CD4-positive, alpha-beta T cell treated with Interleukin-6 at 100 ng/mL for 8 hours (primary cell): ENCODE measurements at regions not wholly inside any gene's neighbourhood (a gene's known extent, or its start where the extent isn't known, plus 50 kb on each side); places are given as distances from the start of the nearest gene placed in this dataset.

Experiments
- DNase-seq: peaks from one replicate; pipeline ENCODE4 v3.0.0-alpha.2; 2020; ENCODE audit warnings: mixed read lengths, low spot score

GRCh38 chr4:14035076-14035475 lies 407.6 kb upstream of the BOD1L1 start:
- DNase-seq, result no peak

GRCh38 chr4:14043203-14043602 lies 415.7 kb upstream of the BOD1L1 start:
- no peak for DNase-seq

- DNase-seq, result no peak
Measured at GRCh38 chr4:14046642-14047041, 419.1 kb upstream of the BOD1L1 start.

- DNase-seq, result no peak
Measured at GRCh38 chr4:14047840-14048239, 420.3 kb upstream of the BOD1L1 start.

GRCh38 chr4:14049946-14050345 lies 422.4 kb upstream of the BOD1L1 start:
- no peak for DNase-seq

GRCh38 chr4:14053291-14053690 lies 425.8 kb upstream of the BOD1L1 start:
- DNase-seq, result no peak

GRCh38 chr4:14054391-14054790 lies 426.9 kb upstream of the BOD1L1 start:
- no peak for DNase-seq

GRCh38 chr4:14059006-14059405 lies 431.5 kb upstream of the BOD1L1 start:
- DNase-seq, result no peak

- DNase-seq, result no peak
Measured at GRCh38 chr4:14064984-14065383, 437.5 kb upstream of the BOD1L1 start.

- DNase-seq, result no peak
Measured at GRCh38 chr4:14065406-14065805, 437.9 kb upstream of the BOD1L1 start.

- DNase-seq, result no peak
Measured at GRCh38 chr4:14066979-14067378, 439.5 kb upstream of the BOD1L1 start.

GRCh38 chr4:14069886-14070285 lies 442.4 kb upstream of the BOD1L1 start:
- no peak for DNase-seq

GRCh38 chr4:14070289-14070880 lies 442.9 kb upstream of the BOD1L1 start:
- no peak for DNase-seq

- DNase-seq, result no peak
Measured at GRCh38 chr4:14072506-14072905, 445.0 kb upstream of the BOD1L1 start.

- no peak for DNase-seq
Measured at GRCh38 chr4:14076776-14077175, 449.3 kb upstream of the BOD1L1 start.

- no peak for DNase-seq
Measured at GRCh38 chr4:14078326-14078725, 450.8 kb upstream of the BOD1L1 start.

GRCh38 chr4:14079601-14080000 lies 452.1 kb upstream of the BOD1L1 start:
- no peak for DNase-seq

- DNase-seq, result no peak
Measured at GRCh38 chr4:14083150-14083549, 455.6 kb upstream of the BOD1L1 start.

GRCh38 chr4:14084598-14084997 lies 457.1 kb upstream of the BOD1L1 start:
- DNase-seq, result no peak

GRCh38 chr4:14087459-14087858 lies 459.9 kb upstream of the BOD1L1 start:
- DNase-seq, result no peak

GRCh38 chr4:14087921-14088320 lies 460.4 kb upstream of the BOD1L1 start:
- no peak for DNase-seq

- DNase-seq, result no peak
Measured at GRCh38 chr4:14091531-14091930, 464.0 kb upstream of the BOD1L1 start.

- no peak for DNase-seq
Measured at GRCh38 chr4:14091966-14092365, 464.4 kb upstream of the BOD1L1 start.

GRCh38 chr4:14092741-14093140 lies 465.2 kb upstream of the BOD1L1 start:
- no peak for DNase-seq

GRCh38 chr4:14095831-14096230 lies 468.3 kb upstream of the BOD1L1 start:
- DNase-seq, result no peak
